ENCODE measurements at regions not wholly inside any gene's neighbourhood (a gene's known extent, or its start where the extent isn't known, plus 50 kb on each side); places are given as distances from the start of the nearest gene placed in this dataset.

DNA sequence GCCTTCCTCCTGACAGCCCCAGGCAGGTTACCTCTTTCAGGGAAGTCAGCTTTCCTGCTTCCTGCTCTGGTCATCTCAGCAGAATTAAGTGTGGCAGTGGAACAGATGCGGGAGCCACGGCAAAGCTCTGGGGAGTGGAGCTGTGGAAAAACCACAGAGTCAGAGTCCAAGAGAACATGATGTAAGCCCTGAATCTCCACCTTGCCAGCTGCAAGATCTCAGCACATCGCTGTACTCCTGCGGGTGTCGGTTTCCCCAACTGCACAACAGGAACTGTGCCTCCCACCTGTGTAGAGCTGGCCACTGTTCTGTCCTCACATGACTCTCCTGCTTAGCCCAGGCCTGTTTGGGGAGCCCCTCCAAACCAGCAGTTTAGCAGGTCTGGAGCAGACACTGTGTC, 123.7 kb downstream of the MATN1 start:
- no peak for FAIRE-seq
- no peak for ATAC-seq

More for the DNA sequence above, 123.7 kb downstream of the MATN1 start:
- no peaks in the 10 kb centered on the region for H3K9me3 ChIP-seq (ENCODE audit: low read length)
- CTCF ChIA-PET (ENCODE audit: low intra/inter-chr PET ratio, low total read pairs), result no interaction called here
- TF ChIP-seq ZNF780A (CRISPR knock-in tag; IDR thresholded peaks at IDR 0.05) (no peak), ZNF644 (CRISPR knock-in tag; IDR thresholded peaks at IDR 0.05; ENCODE audit: low read depth) (no peak), ZNF547 (CRISPR knock-in tag; IDR thresholded peaks at IDR 0.05) (no peak), ERF (CRISPR knock-in tag; IDR thresholded peaks at IDR 0.05) (no peak), ZNF775 (CRISPR knock-in tag; IDR thresholded peaks at IDR 0.05; ENCODE audit: borderline replicate concordance) (no peak), NR2F6 (IDR thresholded peaks at IDR 0.05) (no peak), NR2F6 (CRISPR knock-in tag; IDR thresholded peaks at IDR 0.05) (no peak), ZSCAN29 (CRISPR knock-in tag; conservative IDR thresholded peaks at IDR 0.05) (no peak), ZNF782 (CRISPR knock-in tag; IDR thresholded peaks at IDR 0.05; ENCODE audit: borderline replicate concordance) (no peak), YY1 (IDR thresholded peaks at IDR 0.05; ENCODE audit: insufficient read depth, insufficient replicate concordance, low read depth, low read length) (no peak), ASH2L (IDR thresholded peaks at IDR 0.05; ENCODE audit: insufficient read length, low read depth, low read length) (no peak), SRF (IDR thresholded peaks at IDR 0.05; ENCODE audit: low read depth, low read length) (no peak), MATR3 (CRISPR knock-in tag; IDR thresholded peaks at IDR 0.05) (no peak)
- TF ChIP-seq, protein P1, sequence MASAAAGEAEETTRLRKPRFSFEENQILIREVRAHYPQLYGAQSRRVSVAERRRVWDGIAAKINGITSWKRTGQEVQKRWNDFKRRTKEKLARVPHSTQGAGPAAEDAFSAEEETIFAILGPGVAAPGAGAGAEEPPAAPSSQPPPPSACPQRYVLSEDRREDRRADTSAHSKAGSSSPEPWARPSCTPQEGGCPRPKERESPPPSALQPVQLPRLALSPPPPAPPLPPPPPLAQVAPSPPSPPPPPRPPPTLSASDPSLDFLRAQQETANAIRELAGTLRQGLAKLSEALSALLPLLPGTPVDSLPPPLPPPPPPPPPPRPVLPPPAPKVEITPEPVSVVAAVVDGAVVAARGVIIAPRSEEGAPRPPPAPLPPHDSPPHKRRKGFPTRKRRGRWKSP (CRISPR knock-in tag; IDR thresholded peaks at IDR 0.05), result no peak
- TF ChIP-seq, protein P2, sequence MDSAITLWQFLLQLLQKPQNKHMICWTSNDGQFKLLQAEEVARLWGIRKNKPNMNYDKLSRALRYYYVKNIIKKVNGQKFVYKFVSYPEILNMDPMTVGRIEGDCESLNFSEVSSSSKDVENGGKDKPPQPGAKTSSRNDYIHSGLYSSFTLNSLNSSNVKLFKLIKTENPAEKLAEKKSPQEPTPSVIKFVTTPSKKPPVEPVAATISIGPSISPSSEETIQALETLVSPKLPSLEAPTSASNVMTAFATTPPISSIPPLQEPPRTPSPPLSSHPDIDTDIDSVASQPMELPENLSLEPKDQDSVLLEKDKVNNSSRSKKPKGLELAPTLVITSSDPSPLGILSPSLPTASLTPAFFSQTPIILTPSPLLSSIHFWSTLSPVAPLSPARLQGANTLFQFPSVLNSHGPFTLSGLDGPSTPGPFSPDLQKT (CRISPR knock-in tag; IDR thresholded peaks at IDR 0.05; ENCODE audit: borderline replicate concordance), result no peak
- TF ChIP-seq, protein P3, sequence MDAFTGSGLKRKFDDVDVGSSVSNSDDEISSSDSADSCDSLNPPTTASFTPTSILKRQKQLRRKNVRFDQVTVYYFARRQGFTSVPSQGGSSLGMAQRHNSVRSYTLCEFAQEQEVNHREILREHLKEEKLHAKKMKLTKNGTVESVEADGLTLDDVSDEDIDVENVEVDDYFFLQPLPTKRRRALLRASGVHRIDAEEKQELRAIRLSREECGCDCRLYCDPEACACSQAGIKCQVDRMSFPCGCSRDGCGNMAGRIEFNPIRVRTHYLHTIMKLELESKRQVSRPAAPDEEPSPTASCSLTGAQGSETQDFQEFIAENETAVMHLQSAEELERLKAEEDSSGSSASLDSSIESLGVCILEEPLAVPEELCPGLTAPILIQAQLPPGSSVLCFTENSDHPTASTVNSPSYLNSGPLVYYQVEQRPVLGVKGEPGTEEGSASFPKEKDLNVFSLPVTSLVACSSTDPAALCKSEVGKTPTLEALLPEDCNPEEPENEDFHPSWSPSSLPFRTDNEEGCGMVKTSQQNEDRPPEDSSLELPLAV (CRISPR knock-in tag; conservative IDR thresholded peaks at IDR 0.05; ENCODE audit: low read depth), result no peak
- no peak for DNase-seq (ENCODE audit: low spot score)
- H3K4me3 ChIP-seq (replicated peaks in 1 of 3; ENCODE audit: insufficient read depth in 1 of 3, low read depth in 2 of 3, low read length in 3 of 3), result no peak overlapping the region
- no peak overlapping the region for H3K27ac ChIP-seq (ENCODE audit: extremely low read length, insufficient read depth, low read length)
- BruUV-seq (replicated peaks), result no TSS peak
- no peaks in the 10 kb centered on the region for H3K36me3 ChIP-seq (replicated peaks in 1 of 2; ENCODE audit: control insufficient read depth in 1 of 2, insufficient read depth in 2 of 2, low read length in 2 of 2)
- intact Hi-C loops (cut with micrococcal nuclease; ENCODE audit: unreplicated experiment), result no loop called here
- peaks cover 0 to 3% of the 10 kb centered on the region in 2 experiments; a peak in 1 of 5 replicates for H3K27me3 ChIP-seq (ENCODE audit: control insufficient read depth in 1 of 2, insufficient read depth in 2 of 2, low read length in 2 of 2)
- H3K4me1 ChIP-seq (ENCODE audit: insufficient read depth, low read length), result no peaks in the 10 kb centered on the region
- no peak overlapping the region for H3K4me2 ChIP-seq (ENCODE audit: low read depth, low read length)
- 53% methylated on average over 5 of the region's 5 CpGs for WGBS (ENCODE audit: low lambda C conversion rate)
- H3K9ac ChIP-seq (ENCODE audit: insufficient read depth, low read depth, low read length), result no peak overlapping the region
- no peaks in the 10 kb centered on the region for H3K79me2 ChIP-seq (ENCODE audit: insufficient read depth, low read length)
- H4K20me1 ChIP-seq (ENCODE audit: insufficient read depth, low read length), result no peaks in the 10 kb centered on the region
- H2AFZ ChIP-seq (ENCODE audit: low read length), result no peak overlapping the region
- POLR2A ChIA-PET, result no interaction called here
- in situ Hi-C loops (cut with HindIII; ENCODE audit: extremely low pct_ligation_motif_present, low pct_unique_long_range_greater_than_20kb), result no loop called here
